KMS-11 (cell line): ENCODE measurements at regions not wholly inside any gene's neighbourhood (a gene's known extent, or its start where the extent isn't known, plus 50 kb on each side); places are given as distances from the start of the nearest gene placed in this dataset.

Experiments used
- H2AFZ ChIP-seq: fragments of 200-600 bp; sonication (generic); 2 replicates; pipeline ENCODE4 v1.6.1; 2016; ENCODE audit warnings: antibody characterized with exemption, mixed run types, low read depth
- H3K27ac ChIP-seq: fragments of 200-600 bp; sonication (generic); 2 replicates; pipeline ENCODE4 v1.6.1; 2016; ENCODE audit warnings: mild to moderate bottlenecking, mixed run types
- H3K27me3 ChIP-seq: fragments of 200-600 bp; sonication (generic); 2 replicates; pipeline ENCODE4 v1.6.1; 2017; ENCODE audit warnings: mild to moderate bottlenecking, low read depth, mixed run types, moderate library complexity; ENCODE audit not compliant: insufficient read depth
- H3K36me3 ChIP-seq: fragments of 200-600 bp; sonication (generic); 2 replicates; pipeline ENCODE4 v1.6.1; 2017; ENCODE audit warnings: mild to moderate bottlenecking, mixed run types; ENCODE audit not compliant: insufficient read depth
- H3K4me1 ChIP-seq: fragments of 200-600 bp; sonication (generic); 2 replicates; pipeline ENCODE4 v1.6.1; 2016; ENCODE audit warnings: mild to moderate bottlenecking, low read depth, mixed run types; ENCODE audit not compliant: poor library complexity, severe bottlenecking
- H3K4me2 ChIP-seq: fragments of 200-600 bp; sonication (generic); 2 replicates; pipeline ENCODE4 v1.7.0; 2016; ENCODE audit warnings: mild to moderate bottlenecking, mixed run types
- H3K4me3 ChIP-seq: fragments of 200-600 bp; sonication (generic); IDR thresholded peaks from 2 replicates; pipeline ENCODE4 v1.6.1; 2017; ENCODE audit warnings: low read depth, low read length, mixed read lengths; ENCODE audit not compliant: insufficient read depth
- H3K79me2 ChIP-seq: fragments of 200-600 bp; sonication (generic); 2 replicates; pipeline ENCODE4 v1.6.1; 2016; ENCODE audit warnings: low read depth, mixed run types; ENCODE audit not compliant: insufficient read depth
- H3K9ac ChIP-seq: fragments of 200-600 bp; sonication (generic); 2 replicates; pipeline ENCODE4 v1.6.1; 2016; ENCODE audit warnings: mild to moderate bottlenecking, mixed run types
- H4K20me1 ChIP-seq: fragments of 200-600 bp; sonication (generic); 2 replicates; pipeline ENCODE4 v1.6.1; 2016; ENCODE audit warnings: mild to moderate bottlenecking, mixed run types; ENCODE audit not compliant: insufficient read depth
- CTCF ChIP-seq: fragments of 200-600 bp; sonication (generic); conservative IDR thresholded peaks from 2 replicates; pipeline ENCODE4 v1.6.1; 2017; ENCODE audit warnings: low read depth, mild to moderate bottlenecking, antibody characterized with exemption, low read length, moderate library complexity, mixed read lengths

- no peak overlapping the region for H3K9ac ChIP-seq
- no peaks in the 10 kb centered on the region for H3K79me2 ChIP-seq
- H3K4me1 ChIP-seq = peaks cover 5% of the 10 kb centered on the region
- H3K27ac ChIP-seq = no peak overlapping the region
- H4K20me1 ChIP-seq = no peaks in the 10 kb centered on the region
- no peak for TF ChIP-seq CTCF
- H2AFZ ChIP-seq = no peak overlapping the region
- no peak overlapping the region for H3K4me2 ChIP-seq
- no peaks in the 10 kb centered on the region for H3K36me3 ChIP-seq
- H3K27me3 ChIP-seq = no peaks in the 10 kb centered on the region
- no peak overlapping the region for H3K4me3 ChIP-seq
Measured at GRCh38 chr21:28380241-28380640, 612.4 kb downstream of the LTN1 start.

GRCh38 chr21:28378026-28378425 is 614.7 kb downstream of the LTN1 start:
- no peak overlapping the region for H3K27ac ChIP-seq
- H2AFZ ChIP-seq = no peak overlapping the region
- H3K4me1 ChIP-seq = no peaks in the 10 kb centered on the region
- H4K20me1 ChIP-seq = no peaks in the 10 kb centered on the region
- no peak for TF ChIP-seq CTCF
- H3K9ac ChIP-seq = no peak overlapping the region
- H3K27me3 ChIP-seq = no peaks in the 10 kb centered on the region
- H3K4me2 ChIP-seq = no peak overlapping the region
- no peaks in the 10 kb centered on the region for H3K79me2 ChIP-seq
- no peaks in the 10 kb centered on the region for H3K36me3 ChIP-seq
- no peak overlapping the region for H3K4me3 ChIP-seq

GRCh38 chr21:28375708-28376385 is 616.8 kb downstream of the LTN1 start:
- Histone ChIP-seq H3K27me3 (no peaks in the 10 kb centered on the region), H3K9ac (no peak overlapping the region), H3K36me3 (no peaks in the 10 kb centered on the region), H3K4me3 (no peak overlapping the region), H3K4me2 (no peak overlapping the region), H4K20me1 (no peaks in the 10 kb centered on the region), H3K27ac (no peak overlapping the region), H2AFZ (no peak overlapping the region), H3K79me2 (no peaks in the 10 kb centered on the region), H3K4me1 (no peaks in the 10 kb centered on the region)
- no peak for TF ChIP-seq CTCF

GRCh38 chr21:28374881-28375280 is 617.8 kb downstream of the LTN1 start:
- no peak overlapping the region for H3K9ac ChIP-seq
- TF ChIP-seq CTCF = no peak
- no peaks in the 10 kb centered on the region for H3K79me2 ChIP-seq
- no peak overlapping the region for H2AFZ ChIP-seq
- H3K27me3 ChIP-seq = no peaks in the 10 kb centered on the region
- H3K4me2 ChIP-seq = no peak overlapping the region
- no peak overlapping the region for H3K27ac ChIP-seq
- H4K20me1 ChIP-seq = no peaks in the 10 kb centered on the region
- H3K4me3 ChIP-seq = no peak overlapping the region
- H3K36me3 ChIP-seq = no peaks in the 10 kb centered on the region
- H3K4me1 ChIP-seq = no peaks in the 10 kb centered on the region
